SK-MEL-5 (cell line): ENCODE measurements at regions not wholly inside any gene's neighbourhood (a gene's known extent, or its start where the extent isn't known, plus 50 kb on each side); places are given as distances from the start of the nearest gene placed in this dataset.
"Not testable (repeated sequence)": the region's sequence is repeated elsewhere in the genome, so short reads cannot be mapped to it uniquely, and the experiment has no call there.

Experiments
- DNase-seq: peaks from one replicate; pipeline ENCODE4 v3.0.0-alpha.2; 2016; ENCODE audit warnings: low read depth, low spot score
- in situ Hi-C: cut with HindIII; loops from 2 replicates; pipeline ENCODE4 v1.10.0; 2016; ENCODE audit warnings: low sequenced_read_pairs, high pct_unique_total_duplicates, low pct_unique_long_range_greater_than_20kb

- DNase-seq, result no peak
- in situ Hi-C loops, result no loop called here
Measured at GRCh38 chr3:4897765-4898453, 81.3 kb upstream of the BHLHE40 start.

- DNase-seq, result no peak
- in situ Hi-C loops, result no loop called here
Measured at GRCh38 chr3:4898454-4899313, 80.6 kb upstream of the BHLHE40 start.

GRCh38 chr3:4899710-4900109, 79.5 kb upstream of the BHLHE40 start:
- DNase-seq, result no peak
- in situ Hi-C loops, result no loop called here

- in situ Hi-C loops, result no loop called here
- DNase-seq, result no peak
Measured at GRCh38 chr3:4900298-4900697, 78.9 kb upstream of the BHLHE40 start.

GRCh38 chr3:4904811-4905695, 74.2 kb upstream of the BHLHE40 start:
- peak; percentile 14 for DNase-seq
- in situ Hi-C loops, result no loop called here

GRCh38 chr3:4906107-4906621, 73.1 kb upstream of the BHLHE40 start:
- peak; percentile 87 for DNase-seq
- in situ Hi-C loops, result no loop called here

- in situ Hi-C loops, result no loop called here
- no peak for DNase-seq
Measured at GRCh38 chr3:4907050-4907449, 72.2 kb upstream of the BHLHE40 start.

GRCh38 chr3:4907643-4908432, 71.4 kb upstream of the BHLHE40 start:
- no peak for DNase-seq
- in situ Hi-C loops, result no loop called here

- DNase-seq, result no peak
- in situ Hi-C loops, result no loop called here
Measured at GRCh38 chr3:4908433-4909156, 70.6 kb upstream of the BHLHE40 start.

- in situ Hi-C loops, result no loop called here
Measured at GRCh38 chr3:4914464-4914863, 64.8 kb upstream of the BHLHE40 start.

GRCh38 chr3:4921589-4921988, 57.6 kb upstream of the BHLHE40 start:
- in situ Hi-C loops, DNase-seq: not testable (repeated sequence)

More at GRCh38 chr3:4914464-4914863, 64.8 kb upstream of the BHLHE40 start:
- DNase-seq, result no peak

GRCh38 chr3:4926892-4927291, 52.3 kb upstream of the BHLHE40 start:
- in situ Hi-C loops, result no loop called here
- no peak for DNase-seq

GRCh38 chr3:4928277-4928789, 50.9 kb upstream of the BHLHE40 start:
- in situ Hi-C loops, result no loop called here
- no peak for DNase-seq
